SK-N-MC (cell line): ENCODE measurements at regions not wholly inside any gene's neighbourhood (a gene's known extent, or its start where the extent isn't known, plus 50 kb on each side); places are given as distances from the start of the nearest gene placed in this dataset.
"Not testable (repeated sequence)": the region's sequence is repeated elsewhere in the genome, so short reads cannot be mapped to it uniquely, and the experiment has no call there.

Experiments
- DNase-seq: peaks from one replicate; pipeline ENCODE4 v3.0.0-alpha.2; 2011; ENCODE audit warnings: low read depth, low spot score
- H3K27ac ChIP-seq: fragments of 200-600 bp; sonication (generic); 2 replicates; pipeline ENCODE4 v1.5.1; 2016; ENCODE audit warnings: mixed run types
- H3K36me3 ChIP-seq: fragments of 200-600 bp; sonication (generic); 2 replicates; pipeline ENCODE4 v1.6.1; 2017; ENCODE audit warnings: antibody characterized with exemption, low read length, mixed read lengths; ENCODE audit not compliant: insufficient read depth
- H3K4me3 ChIP-seq: fragments of 200-600 bp; sonication (generic); 2 replicates; pipeline ENCODE4 v1.5.1; 2016
- H3K9ac ChIP-seq: fragments of 200-600 bp; sonication (generic); 2 replicates; pipeline ENCODE4 v1.8.0; 2017; ENCODE audit warnings: mixed run types, mixed read lengths; ENCODE audit not compliant: insufficient read length
- H3K9me3 ChIP-seq: fragments of 200-600 bp; sonication (generic); 2 replicates; pipeline ENCODE4 v1.6.1; 2017; ENCODE audit warnings: low read depth, mild to moderate bottlenecking, antibody characterized with exemption, low read length, moderate library complexity, mixed read lengths
- EZH2 ChIP-seq: fragments of 200-600 bp; sonication (generic); IDR thresholded peaks from one replicate; pipeline ENCODE4 v1.6.1; 2017; ENCODE audit warnings: antibody characterized with exemption
- FOXP2 ChIP-seq: optimal IDR thresholded peaks from 2 replicates; pipeline ENCODE3; 2011; ENCODE audit warnings: mild to moderate bottlenecking, moderate library complexity; ENCODE audit not compliant: insufficient read depth; ENCODE audit errors: extremely low read length, control extremely low read depth
- POLR2AphosphoS5 ChIP-seq: IDR thresholded peaks from 2 replicates; pipeline ENCODE4 v1.6.1; 2012; ENCODE audit warnings: mild to moderate bottlenecking, low read depth, low read length, borderline replicate concordance

- no peak for DNase-seq
- Histone ChIP-seq H3K9ac (no peak overlapping the region), H3K36me3 (no peaks in the 10 kb centered on the region), H3K27ac (no peak overlapping the region), H3K4me3 (no peak overlapping the region), H3K9me3 (no peaks in the 10 kb centered on the region)
- TF ChIP-seq EZH2: no peak
- TF ChIP-seq FOXP2: no peak
These were observed 81.1 kb upstream of the SLC39A10 start for GRCh38 chr2:195575879-195576401.

DNA sequence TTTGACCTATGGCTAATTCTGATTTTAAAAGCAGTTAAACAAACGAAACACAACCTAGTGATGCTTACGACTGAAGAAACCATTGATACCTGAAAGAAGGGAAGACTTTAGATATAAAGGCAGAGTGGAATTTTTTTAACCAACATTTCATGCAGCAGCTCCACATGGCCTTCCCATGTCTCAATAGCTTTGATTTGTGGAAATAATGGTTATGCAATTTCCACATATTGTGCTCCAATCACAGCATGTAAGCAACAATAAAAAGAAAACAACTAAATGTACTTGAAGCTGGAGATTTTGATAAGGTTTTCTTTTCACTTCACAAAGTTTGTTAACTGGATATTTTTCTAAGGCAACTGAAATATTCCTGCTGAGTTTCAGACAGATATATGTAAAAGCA lies 82.0 kb upstream of the SLC39A10 start:
- H3K9me3 ChIP-seq: no peaks in the 10 kb centered on the region
- H3K27ac ChIP-seq: no peak overlapping the region
- TF ChIP-seq FOXP2 (no peak), POLR2AphosphoS5 (no peak), EZH2 (no peak)
- no peak overlapping the region for H3K4me3 ChIP-seq
- no peak overlapping the region for H3K9ac ChIP-seq
- H3K36me3 ChIP-seq: no peaks in the 10 kb centered on the region
- DNase-seq: no peak

DNA sequence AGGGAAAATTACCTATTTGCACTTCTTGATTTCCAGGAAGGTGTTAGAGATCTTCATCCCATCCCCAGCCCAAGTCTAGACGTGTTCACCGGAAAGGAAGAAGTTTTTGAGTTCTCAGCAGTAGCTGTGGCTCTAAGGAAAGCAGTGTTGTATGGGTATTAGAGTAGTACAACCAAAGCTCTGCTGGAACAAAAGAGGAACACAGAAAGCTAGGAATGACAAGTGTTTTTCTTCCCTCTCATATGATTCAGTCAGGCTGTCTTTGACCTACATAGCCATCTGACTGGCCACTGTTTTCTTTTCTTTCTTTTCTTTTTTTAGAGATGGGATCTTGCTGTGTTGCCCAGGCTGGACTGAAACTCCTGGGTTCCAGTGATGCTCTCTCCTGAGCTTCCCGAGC lies 82.7 kb upstream of the SLC39A10 start:
- Histone ChIP-seq H3K27ac (no peak overlapping the region), H3K9me3 (no peaks in the 10 kb centered on the region), H3K36me3 (no peaks in the 10 kb centered on the region), H3K4me3 (no peak overlapping the region), H3K9ac (no peak overlapping the region)
- DNase-seq: no peak
- no peak for TF ChIP-seq POLR2AphosphoS5
- TF ChIP-seq EZH2: no peak
- no peak for TF ChIP-seq FOXP2

- TF ChIP-seq POLR2AphosphoS5 (no peak), EZH2 (no peak), FOXP2 (no peak)
- Histone ChIP-seq H3K9ac (no peak overlapping the region), H3K9me3 (no peaks in the 10 kb centered on the region), H3K4me3 (no peak overlapping the region), H3K27ac (no peak overlapping the region), H3K36me3 (no peaks in the 10 kb centered on the region)
- DNase-seq: no peak
These were observed 83.9 kb upstream of the SLC39A10 start for GRCh38 chr2:195572895-195573683.

GRCh38 chr2:195570329-195570728 lies 86.7 kb upstream of the SLC39A10 start:
- Histone ChIP-seq H3K9ac (no peak overlapping the region), H3K27ac (no peak overlapping the region), H3K4me3 (no peak overlapping the region), H3K9me3 (no peaks in the 10 kb centered on the region), H3K36me3 (no peaks in the 10 kb centered on the region)
- no peak for DNase-seq
- TF ChIP-seq EZH2: no peak
- TF ChIP-seq FOXP2: no peak
- TF ChIP-seq POLR2AphosphoS5: no peak

- Histone ChIP-seq H3K27ac (no peak overlapping the region), H3K9me3 (no peaks in the 10 kb centered on the region), H3K4me3 (no peak overlapping the region), H3K36me3 (no peaks in the 10 kb centered on the region), H3K9ac (no peak overlapping the region)
- DNase-seq: no peak
- TF ChIP-seq EZH2 (no peak), FOXP2 (no peak), POLR2AphosphoS5 (no peak)
These were observed 87.8 kb upstream of the SLC39A10 start for GRCh38 chr2:195569255-195569654.

DNA sequence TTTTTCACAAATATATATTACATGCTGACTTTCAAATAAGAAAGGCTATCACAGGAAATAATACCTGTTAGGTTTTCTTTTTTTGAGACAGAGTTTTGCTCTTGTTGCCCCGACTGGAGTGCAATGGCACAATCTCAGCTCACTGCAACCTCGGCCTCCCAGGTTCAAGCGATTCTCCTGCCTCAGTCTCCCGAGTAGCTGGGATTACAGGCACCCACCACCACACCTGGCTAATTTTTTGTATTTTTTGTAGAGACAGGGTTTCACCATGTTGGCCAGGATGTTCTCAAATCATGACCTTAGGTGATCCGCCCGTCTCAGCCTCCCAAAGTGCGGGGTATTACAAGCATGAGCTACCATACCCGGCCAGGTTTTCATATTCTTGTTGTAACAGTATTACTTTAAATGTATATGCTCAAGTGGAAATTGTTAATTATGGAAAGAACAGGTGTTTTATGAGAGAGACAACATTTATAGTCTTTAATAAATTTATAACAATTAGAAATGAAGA lies 92.3 kb upstream of the SLC39A10 start:
- not testable (repeated sequence) for H3K36me3 ChIP-seq, DNase-seq, H3K9me3 ChIP-seq, H3K9ac ChIP-seq, H3K4me3 ChIP-seq, H3K27ac ChIP-seq

GRCh38 chr2:195563857-195564512 lies 93.0 kb upstream of the SLC39A10 start:
- H3K4me3 ChIP-seq: no peak overlapping the region
- TF ChIP-seq FOXP2: no peak
- no peak for TF ChIP-seq EZH2
- no peak for TF ChIP-seq POLR2AphosphoS5
- no peak overlapping the region for H3K27ac ChIP-seq
- no peak overlapping the region for H3K9ac ChIP-seq
- H3K36me3 ChIP-seq: no peaks in the 10 kb centered on the region
- DNase-seq: no peak
- H3K9me3 ChIP-seq: no peaks in the 10 kb centered on the region
